ENCODE measurements at regions not wholly inside any gene's neighbourhood (a gene's known extent, or its start where the extent isn't known, plus 50 kb on each side); places are given as distances from the start of the nearest gene placed in this dataset.

- DNase-seq (ENCODE audit: low spot score) = no peak
- ATAC-seq (ENCODE audit: low FRiP score) = no peak
- no peak for TF ChIP-seq CTCF (IDR thresholded peaks at IDR 0.05)
Measured at GRCh38 chr1:216778737-216779136, 55.5 kb upstream of the ESRRG start.

DNA sequence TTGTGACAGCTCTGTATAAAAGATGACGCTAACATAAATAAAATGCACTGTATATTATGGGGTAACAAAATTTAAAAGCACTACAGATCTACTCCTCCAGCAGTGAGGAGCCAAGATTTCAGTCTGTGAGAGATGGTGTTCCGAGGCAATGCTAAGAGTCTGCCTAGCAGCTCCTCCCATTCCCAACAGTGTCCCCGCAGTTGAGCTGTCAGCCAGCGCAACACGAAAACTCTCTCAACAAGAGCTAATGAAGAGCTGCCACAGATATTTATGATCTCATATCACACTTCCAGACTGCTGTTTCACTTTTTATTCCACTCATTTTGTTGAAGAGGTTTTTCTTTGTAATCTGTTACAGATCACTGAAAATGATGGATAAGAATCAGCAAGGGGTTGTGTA, 53.9 kb upstream of the ESRRG start:
- TF ChIP-seq CTCF (IDR thresholded peaks at IDR 0.05) = no peak
- ATAC-seq (ENCODE audit: low FRiP score) = no peak
- no peak for DNase-seq (ENCODE audit: low spot score)

Data from omental fat pad (tissue), 3 donors.